Thyroid gland (tissue), 4 donors: ENCODE measurements at regions not wholly inside any gene's neighbourhood (a gene's known extent, or its start where the extent isn't known, plus 50 kb on each side); places are given as distances from the start of the nearest gene placed in this dataset.

Source experiments
- POLR2A ChIP-seq, 2 donors: fragments of 450-650 bp; IDR thresholded peaks; one replicate each; pipeline ENCODE4 v1.6.1; 2017; ENCODE audit warnings: antibody characterized with exemption in 2 of 2, mild to moderate bottlenecking in 2 of 2, moderate library complexity in 1 of 2
- TF ChIP-seq, protein P1 (sequence below), 6 experiments: fragments of 200-600 bp in 3 of 6; fragments of 450-650 bp in 3 of 6; sonication (generic) in 3 of 6; IDR thresholded peaks; one replicate each; pipeline ENCODE4 v1.5.1; 2016 to 2019; ENCODE audit warnings: antibody characterized with exemption in 6 of 6, mild to moderate bottlenecking in 2 of 6, inconsistent platforms in 1 of 6, moderate library complexity in 1 of 6

GRCh38 chr10:56624082-56624481 lies 263.0 kb upstream of the ZWINT start:
- TF ChIP-seq, protein P1, sequence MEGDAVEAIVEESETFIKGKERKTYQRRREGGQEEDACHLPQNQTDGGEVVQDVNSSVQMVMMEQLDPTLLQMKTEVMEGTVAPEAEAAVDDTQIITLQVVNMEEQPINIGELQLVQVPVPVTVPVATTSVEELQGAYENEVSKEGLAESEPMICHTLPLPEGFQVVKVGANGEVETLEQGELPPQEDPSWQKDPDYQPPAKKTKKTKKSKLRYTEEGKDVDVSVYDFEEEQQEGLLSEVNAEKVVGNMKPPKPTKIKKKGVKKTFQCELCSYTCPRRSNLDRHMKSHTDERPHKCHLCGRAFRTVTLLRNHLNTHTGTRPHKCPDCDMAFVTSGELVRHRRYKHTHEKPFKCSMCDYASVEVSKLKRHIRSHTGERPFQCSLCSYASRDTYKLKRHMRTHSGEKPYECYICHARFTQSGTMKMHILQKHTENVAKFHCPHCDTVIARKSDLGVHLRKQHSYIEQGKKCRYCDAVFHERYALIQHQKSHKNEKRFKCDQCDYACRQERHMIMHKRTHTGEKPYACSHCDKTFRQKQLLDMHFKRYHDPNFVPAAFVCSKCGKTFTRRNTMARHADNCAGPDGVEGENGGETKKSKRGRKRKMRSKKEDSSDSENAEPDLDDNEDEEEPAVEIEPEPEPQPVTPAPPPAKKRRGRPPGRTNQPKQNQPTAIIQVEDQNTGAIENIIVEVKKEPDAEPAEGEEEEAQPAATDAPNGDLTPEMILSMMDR (IDR thresholded peaks at IDR 0.05), result no peak
- TF ChIP-seq POLR2A (IDR thresholded peaks at IDR 0.05), result no peak
